ENCODE measurements at regions not wholly inside any gene's neighbourhood (a gene's known extent, or its start where the extent isn't known, plus 50 kb on each side); places are given as distances from the start of the nearest gene placed in this dataset.

DNA sequence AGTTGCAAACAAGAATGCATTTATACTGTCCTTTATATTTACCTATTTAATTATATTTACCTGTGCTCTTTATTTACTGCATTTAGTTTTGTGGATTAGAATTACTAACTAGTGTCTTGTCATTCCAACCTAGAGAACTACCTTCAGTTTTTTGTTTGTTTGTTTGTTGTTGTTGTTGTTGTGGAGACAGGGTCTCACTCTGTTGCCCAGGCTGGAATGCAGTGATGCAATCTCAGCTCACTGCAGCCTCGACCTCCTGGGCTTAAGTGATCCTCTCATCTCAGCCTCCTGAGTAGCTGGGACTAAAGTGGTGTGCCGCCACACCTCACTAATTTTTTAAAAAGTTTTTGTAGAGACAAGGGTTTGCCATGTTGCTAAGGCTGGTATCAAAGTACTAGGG lies 156.4 kb upstream of the AKR1E2 start:
- DNase-seq (ENCODE audit: low spot score) (no peak), ATAC-seq (no peak)
- no peaks in the 10 kb centered on the region for H3K27me3 Mint-ChIP-seq (ENCODE audit: low read depth)
- ChIA-PET POLR2A (no interaction called here), CTCF (interaction anchor here (1.2 kb wide), 1 partner anchor 13 kb away, joined by 3 read pairs; no protein-coding TSS in a partner anchor)
- no peaks in the 10 kb centered on the region for H3K4me1 Mint-ChIP-seq
- no peaks in the 10 kb centered on the region for H3K36me3 Mint-ChIP-seq
- H3K4me3 Mint-ChIP-seq = no peak overlapping the region
- no peak for TF ChIP-seq ZBTB21 (CRISPR knock-in tag; IDR thresholded peaks at IDR 0.05; ENCODE audit: borderline replicate concordance)
- peak; percentile 49; the same call in 1 of the 2 replicates for TF ChIP-seq ZNF121 (CRISPR knock-in tag; IDR thresholded peaks at IDR 0.05)
- no peak overlapping the region for H3K27ac Mint-ChIP-seq
- H3K9me3 Mint-ChIP-seq = no peaks in the 10 kb centered on the region

DNA sequence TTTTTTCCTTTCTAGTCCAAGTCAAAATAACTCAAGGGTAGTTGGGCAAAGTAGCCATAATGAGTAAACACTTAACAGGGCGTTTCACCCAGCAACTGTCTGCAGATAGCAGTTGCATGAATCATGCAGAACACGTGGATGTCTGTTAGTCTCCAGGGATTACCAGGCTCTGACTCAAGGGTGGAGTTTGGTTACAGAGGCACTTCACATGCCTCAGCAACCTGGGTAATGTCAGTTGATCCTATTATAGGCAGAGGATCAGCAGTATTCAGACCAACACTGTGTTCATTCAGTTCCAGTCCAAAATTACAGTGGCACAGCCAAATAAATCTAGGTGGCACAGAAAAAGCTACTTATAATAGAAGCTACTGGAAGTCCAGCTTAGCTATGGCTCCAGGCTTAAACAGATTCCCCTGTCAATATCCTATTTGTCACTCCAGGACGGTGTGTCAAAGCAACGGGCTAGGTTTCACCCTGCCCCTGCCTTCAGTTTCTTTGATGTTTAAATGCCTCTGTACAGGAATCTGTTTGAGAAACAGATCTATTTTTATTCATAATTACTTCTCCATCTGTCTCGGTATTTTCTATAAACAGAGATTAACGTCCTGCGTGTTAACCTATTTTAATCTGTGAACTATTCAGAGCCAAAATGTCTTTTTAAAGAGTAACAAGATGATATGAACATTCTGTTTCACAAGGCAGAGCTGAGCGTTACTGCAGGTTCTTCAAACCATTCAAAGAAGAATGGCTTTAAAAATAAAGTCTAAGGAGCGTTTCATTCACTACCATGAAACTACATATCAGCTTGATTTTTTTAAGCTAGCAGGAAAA lies 162.6 kb upstream of the AKR1E2 start:
- DNase-seq (ENCODE audit: low spot score) = no peak

DNA sequence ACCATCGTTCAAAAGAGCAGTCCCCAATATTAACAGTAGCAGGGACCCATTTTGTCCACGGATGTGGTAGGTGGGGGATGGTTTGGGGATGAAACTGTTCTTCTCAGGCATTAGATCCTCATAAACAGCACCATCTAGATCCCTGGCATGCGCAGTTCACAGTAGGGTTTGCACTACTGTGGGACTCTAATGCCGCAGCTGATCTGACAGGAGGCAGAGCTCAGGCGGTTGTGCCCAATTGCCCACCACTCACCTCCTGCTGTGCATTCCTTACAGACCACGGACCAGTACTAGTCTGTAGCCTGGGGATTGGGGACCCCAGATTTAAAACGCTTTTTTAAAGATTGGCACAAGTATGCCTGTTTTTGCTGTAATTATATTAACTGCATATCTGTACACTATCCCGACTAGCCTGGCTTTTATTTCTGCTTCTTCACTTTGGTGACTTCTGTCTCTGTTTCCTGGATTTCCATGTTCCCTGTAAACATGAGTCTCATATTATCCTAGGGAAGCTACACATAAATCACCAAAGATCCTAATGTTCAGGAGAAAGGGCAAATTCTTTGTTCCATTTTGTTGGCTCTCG lies 163.3 kb upstream of the AKR1E2 start:
- no peak overlapping the region for H3K4me3 Mint-ChIP-seq
- H3K4me1 Mint-ChIP-seq = no peaks in the 10 kb centered on the region
- H3K36me3 Mint-ChIP-seq = no peaks in the 10 kb centered on the region
- no peaks in the 10 kb centered on the region for H3K27me3 Mint-ChIP-seq (ENCODE audit: low read depth)
- POLR2A ChIA-PET = no interaction called here
- no peak overlapping the region for H3K27ac Mint-ChIP-seq
- CTCF ChIA-PET = no interaction called here
- ATAC-seq = no peak
- H3K9me3 Mint-ChIP-seq = no peaks in the 10 kb centered on the region
- DNase-seq (ENCODE audit: low spot score) = no peak
- TF ChIP-seq CREB1 (CRISPR knock-in tag; IDR thresholded peaks at IDR 0.05) = no peak
- no peak for TF ChIP-seq TEAD1 (CRISPR knock-in tag; IDR thresholded peaks at IDR 0.05)
- TF ChIP-seq, protein P1, sequence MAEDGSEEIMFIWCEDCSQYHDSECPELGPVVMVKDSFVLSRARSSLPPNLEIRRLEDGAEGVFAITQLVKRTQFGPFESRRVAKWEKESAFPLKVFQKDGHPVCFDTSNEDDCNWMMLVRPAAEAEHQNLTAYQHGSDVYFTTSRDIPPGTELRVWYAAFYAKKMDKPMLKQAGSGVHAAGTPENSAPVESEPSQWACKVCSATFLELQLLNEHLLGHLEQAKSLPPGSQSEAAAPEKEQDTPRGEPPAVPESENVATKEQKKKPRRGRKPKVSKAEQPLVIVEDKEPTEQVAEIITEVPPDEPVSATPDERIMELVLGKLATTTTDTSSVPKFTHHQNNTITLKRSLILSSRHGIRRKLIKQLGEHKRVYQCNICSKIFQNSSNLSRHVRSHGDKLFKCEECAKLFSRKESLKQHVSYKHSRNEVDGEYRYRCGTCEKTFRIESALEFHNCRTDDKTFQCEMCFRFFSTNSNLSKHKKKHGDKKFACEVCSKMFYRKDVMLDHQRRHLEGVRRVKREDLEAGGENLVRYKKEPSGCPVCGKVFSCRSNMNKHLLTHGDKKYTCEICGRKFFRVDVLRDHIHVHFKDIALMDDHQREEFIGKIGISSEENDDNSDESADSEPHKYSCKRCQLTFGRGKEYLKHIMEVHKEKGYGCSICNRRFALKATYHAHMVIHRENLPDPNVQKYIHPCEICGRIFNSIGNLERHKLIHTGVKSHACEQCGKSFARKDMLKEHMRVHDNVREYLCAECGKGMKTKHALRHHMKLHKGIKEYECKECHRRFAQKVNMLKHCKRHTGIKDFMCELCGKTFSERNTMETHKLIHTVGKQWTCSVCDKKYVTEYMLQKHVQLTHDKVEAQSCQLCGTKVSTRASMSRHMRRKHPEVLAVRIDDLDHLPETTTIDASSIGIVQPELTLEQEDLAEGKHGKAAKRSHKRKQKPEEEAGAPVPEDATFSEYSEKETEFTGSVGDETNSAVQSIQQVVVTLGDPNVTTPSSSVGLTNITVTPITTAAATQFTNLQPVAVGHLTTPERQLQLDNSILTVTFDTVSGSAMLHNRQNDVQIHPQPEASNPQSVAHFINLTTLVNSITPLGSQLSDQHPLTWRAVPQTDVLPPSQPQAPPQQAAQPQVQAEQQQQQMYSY (CRISPR knock-in tag; IDR thresholded peaks at IDR 0.05) = no peak
- TF ChIP-seq NFATC4 (CRISPR knock-in tag; IDR thresholded peaks at IDR 0.05) = no peak
- TF ChIP-seq JAZF1 (CRISPR knock-in tag; IDR thresholded peaks at IDR 0.05) = no peak
- TF ChIP-seq, protein P2, sequence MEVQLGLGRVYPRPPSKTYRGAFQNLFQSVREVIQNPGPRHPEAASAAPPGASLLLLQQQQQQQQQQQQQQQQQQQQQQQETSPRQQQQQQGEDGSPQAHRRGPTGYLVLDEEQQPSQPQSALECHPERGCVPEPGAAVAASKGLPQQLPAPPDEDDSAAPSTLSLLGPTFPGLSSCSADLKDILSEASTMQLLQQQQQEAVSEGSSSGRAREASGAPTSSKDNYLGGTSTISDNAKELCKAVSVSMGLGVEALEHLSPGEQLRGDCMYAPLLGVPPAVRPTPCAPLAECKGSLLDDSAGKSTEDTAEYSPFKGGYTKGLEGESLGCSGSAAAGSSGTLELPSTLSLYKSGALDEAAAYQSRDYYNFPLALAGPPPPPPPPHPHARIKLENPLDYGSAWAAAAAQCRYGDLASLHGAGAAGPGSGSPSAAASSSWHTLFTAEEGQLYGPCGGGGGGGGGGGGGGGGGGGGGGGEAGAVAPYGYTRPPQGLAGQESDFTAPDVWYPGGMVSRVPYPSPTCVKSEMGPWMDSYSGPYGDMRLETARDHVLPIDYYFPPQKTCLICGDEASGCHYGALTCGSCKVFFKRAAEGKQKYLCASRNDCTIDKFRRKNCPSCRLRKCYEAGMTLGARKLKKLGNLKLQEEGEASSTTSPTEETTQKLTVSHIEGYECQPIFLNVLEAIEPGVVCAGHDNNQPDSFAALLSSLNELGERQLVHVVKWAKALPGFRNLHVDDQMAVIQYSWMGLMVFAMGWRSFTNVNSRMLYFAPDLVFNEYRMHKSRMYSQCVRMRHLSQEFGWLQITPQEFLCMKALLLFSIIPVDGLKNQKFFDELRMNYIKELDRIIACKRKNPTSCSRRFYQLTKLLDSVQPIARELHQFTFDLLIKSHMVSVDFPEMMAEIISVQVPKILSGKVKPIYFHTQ (CRISPR knock-in tag; IDR thresholded peaks at IDR 0.05) = no peak
- no peak for TF ChIP-seq FOXK1 (CRISPR knock-in tag; IDR thresholded peaks at IDR 0.05)
- TF ChIP-seq, protein P3, sequence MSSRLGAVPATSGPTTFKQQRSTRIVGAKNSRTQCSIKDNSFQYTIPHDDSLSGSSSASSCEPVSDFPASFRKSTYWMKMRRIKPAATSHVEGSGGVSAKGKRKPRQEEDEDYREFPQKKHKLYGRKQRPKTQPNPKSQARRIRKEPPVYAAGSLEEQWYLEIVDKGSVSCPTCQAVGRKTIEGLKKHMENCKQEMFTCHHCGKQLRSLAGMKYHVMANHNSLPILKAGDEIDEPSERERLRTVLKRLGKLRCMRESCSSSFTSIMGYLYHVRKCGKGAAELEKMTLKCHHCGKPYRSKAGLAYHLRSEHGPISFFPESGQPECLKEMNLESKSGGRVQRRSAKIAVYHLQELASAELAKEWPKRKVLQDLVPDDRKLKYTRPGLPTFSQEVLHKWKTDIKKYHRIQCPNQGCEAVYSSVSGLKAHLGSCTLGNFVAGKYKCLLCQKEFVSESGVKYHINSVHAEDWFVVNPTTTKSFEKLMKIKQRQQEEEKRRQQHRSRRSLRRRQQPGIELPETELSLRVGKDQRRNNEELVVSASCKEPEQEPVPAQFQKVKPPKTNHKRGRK (CRISPR knock-in tag; IDR thresholded peaks at IDR 0.05; ENCODE audit: borderline replicate concordance) = no peak
- no peak for TF ChIP-seq TEAD4 (CRISPR knock-in tag; IDR thresholded peaks at IDR 0.05)

More for the DNA sequence above, 162.6 kb upstream of the AKR1E2 start:
- no peaks in the 10 kb centered on the region for H3K36me3 Mint-ChIP-seq
- TF ChIP-seq, protein P4, sequence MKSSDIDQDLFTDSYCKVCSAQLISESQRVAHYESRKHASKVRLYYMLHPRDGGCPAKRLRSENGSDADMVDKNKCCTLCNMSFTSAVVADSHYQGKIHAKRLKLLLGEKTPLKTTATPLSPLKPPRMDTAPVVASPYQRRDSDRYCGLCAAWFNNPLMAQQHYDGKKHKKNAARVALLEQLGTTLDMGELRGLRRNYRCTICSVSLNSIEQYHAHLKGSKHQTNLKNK (CRISPR knock-in tag; IDR thresholded peaks at IDR 0.05) = no peak
- peak; percentile 25; the same call in 1 of the 2 replicates for TF ChIP-seq GABPB1 (CRISPR knock-in tag; IDR thresholded peaks at IDR 0.05)
- no peak for TF ChIP-seq CBFB (CRISPR knock-in tag; IDR thresholded peaks at IDR 0.05; ENCODE audit: low read depth)
- TF ChIP-seq, protein P5, sequence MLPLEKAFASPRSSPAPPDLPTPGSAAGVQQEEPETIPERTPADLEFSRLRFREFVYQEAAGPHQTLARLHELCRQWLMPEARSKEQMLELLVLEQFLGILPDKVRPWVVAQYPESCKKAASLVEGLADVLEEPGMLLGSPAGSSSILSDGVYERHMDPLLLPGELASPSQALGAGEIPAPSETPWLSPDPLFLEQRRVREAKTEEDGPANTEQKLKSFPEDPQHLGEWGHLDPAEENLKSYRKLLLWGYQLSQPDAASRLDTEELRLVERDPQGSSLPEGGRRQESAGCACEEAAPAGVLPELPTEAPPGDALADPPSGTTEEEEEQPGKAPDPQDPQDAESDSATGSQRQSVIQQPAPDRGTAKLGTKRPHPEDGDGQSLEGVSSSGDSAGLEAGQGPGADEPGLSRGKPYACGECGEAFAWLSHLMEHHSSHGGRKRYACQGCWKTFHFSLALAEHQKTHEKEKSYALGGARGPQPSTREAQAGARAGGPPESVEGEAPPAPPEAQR (CRISPR knock-in tag; IDR thresholded peaks at IDR 0.05) = no peak
- TF ChIP-seq, protein P6, sequence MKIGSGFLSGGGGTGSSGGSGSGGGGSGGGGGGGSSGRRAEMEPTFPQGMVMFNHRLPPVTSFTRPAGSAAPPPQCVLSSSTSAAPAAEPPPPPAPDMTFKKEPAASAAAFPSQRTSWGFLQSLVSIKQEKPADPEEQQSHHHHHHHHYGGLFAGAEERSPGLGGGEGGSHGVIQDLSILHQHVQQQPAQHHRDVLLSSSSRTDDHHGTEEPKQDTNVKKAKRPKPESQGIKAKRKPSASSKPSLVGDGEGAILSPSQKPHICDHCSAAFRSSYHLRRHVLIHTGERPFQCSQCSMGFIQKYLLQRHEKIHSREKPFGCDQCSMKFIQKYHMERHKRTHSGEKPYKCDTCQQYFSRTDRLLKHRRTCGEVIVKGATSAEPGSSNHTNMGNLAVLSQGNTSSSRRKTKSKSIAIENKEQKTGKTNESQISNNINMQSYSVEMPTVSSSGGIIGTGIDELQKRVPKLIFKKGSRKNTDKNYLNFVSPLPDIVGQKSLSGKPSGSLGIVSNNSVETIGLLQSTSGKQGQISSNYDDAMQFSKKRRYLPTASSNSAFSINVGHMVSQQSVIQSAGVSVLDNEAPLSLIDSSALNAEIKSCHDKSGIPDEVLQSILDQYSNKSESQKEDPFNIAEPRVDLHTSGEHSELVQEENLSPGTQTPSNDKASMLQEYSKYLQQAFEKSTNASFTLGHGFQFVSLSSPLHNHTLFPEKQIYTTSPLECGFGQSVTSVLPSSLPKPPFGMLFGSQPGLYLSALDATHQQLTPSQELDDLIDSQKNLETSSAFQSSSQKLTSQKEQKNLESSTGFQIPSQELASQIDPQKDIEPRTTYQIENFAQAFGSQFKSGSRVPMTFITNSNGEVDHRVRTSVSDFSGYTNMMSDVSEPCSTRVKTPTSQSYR (CRISPR knock-in tag; IDR thresholded peaks at IDR 0.05) = no peak
- no peaks in the 10 kb centered on the region for H3K27me3 Mint-ChIP-seq (ENCODE audit: low read depth)
- POLR2A ChIA-PET = no interaction called here
- H3K4me3 Mint-ChIP-seq = no peak overlapping the region
- H3K9me3 Mint-ChIP-seq = no peaks in the 10 kb centered on the region
- ATAC-seq = no peak; the same call in 1 of the 2 replicates
- no peaks in the 10 kb centered on the region for H3K4me1 Mint-ChIP-seq
- H3K27ac Mint-ChIP-seq = no peak overlapping the region
- CTCF ChIA-PET = no interaction called here
